Mucosa of descending colon (tissue), 3 donors: ENCODE measurements at regions not wholly inside any gene's neighbourhood (a gene's known extent, or its start where the extent isn't known, plus 50 kb on each side); places are given as distances from the start of the nearest gene placed in this dataset.

ENCODE experiments used
- ATAC-seq: fragments of 200-7000 bp; cut with Tn5 transposase; one replicate; pipeline ENCODE4 v1.9.1; 2020; ENCODE audit warnings: mild to moderate bottlenecking, moderate library complexity
- DNase-seq, 3 donors: peaks; one replicate each; pipeline ENCODE4 v3.0.0-alpha.2; 2020
- H3K36me3 ChIP-seq: fragments of 200-600 bp; one replicate; pipeline ENCODE4 v1.8.0; 2021; ENCODE audit warnings: low read depth, mild to moderate bottlenecking
- H3K4me1 ChIP-seq: fragments of 200-600 bp; one replicate; pipeline ENCODE4 v1.8.0; 2021; ENCODE audit warnings: low read depth, mild to moderate bottlenecking
- H3K4me3 ChIP-seq: fragments of 200-600 bp; one replicate; pipeline ENCODE4 v1.8.0; 2021; ENCODE audit warnings: mild to moderate bottlenecking
- H3K9me3 ChIP-seq: fragments of 200-600 bp; one replicate; pipeline ENCODE4 v1.8.0; 2021; ENCODE audit warnings: mild to moderate bottlenecking
- intact Hi-C, 2 donors: fragments of 100-400 bp; cut with DNase I in 1 of 2; cut with micrococcal nuclease in 1 of 2; formaldehyde crosslinking; loops; one replicate each; pipeline versions ENCODE4 v1.11.0 to v1.11.1; 2022; cut with DNase I, micrococcal nuclease
- TF ChIP-seq, protein P1 (sequence below): fragments of 200-600 bp; IDR thresholded peaks from one replicate; pipeline ENCODE4 v1.8.0; 2022; ENCODE audit warnings: antibody characterized with exemption, mild to moderate bottlenecking
- donor health status: DM: no; HTN: no; CAD: no; lungs with moderate emphysema.
- donor health status: DM: no; HTN: no; CAD: no.
- donor health status: DM: no; HTN: yes; CAD: no.

DNA sequence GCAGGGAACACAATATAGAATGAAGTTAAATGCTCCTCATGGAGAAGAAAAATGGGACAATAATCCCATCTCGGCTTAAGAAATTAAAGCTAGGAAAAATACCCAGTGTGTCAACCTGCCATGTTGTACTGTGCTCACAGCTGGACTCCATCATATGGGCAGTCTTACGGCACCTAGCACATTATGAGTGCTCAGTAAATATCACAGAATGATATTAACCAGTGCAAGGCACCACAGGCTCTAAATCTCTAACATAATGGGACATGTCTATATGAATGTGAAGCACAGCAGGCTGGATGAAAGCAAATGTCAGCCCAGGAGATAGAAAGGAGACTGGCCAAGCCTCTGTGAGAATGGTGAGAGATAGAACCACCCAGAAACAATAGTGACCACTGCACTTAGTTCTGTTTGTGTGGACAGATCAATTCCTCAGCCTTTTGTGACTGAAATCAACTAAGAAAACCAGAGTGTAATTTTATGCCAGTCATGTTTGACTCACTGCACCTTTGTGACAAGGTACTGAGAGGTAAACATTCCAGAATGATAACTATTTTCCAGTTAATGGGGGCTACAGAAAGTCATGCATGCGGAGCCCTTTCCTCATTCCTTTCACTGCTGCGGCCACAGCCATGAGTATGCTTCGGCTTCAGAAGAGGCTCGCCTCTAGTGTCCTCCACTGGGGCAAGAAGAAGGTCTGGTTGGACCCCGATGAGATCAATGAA lies 140.4 kb upstream of the CDH6 start:
- TF ChIP-seq, protein P1, sequence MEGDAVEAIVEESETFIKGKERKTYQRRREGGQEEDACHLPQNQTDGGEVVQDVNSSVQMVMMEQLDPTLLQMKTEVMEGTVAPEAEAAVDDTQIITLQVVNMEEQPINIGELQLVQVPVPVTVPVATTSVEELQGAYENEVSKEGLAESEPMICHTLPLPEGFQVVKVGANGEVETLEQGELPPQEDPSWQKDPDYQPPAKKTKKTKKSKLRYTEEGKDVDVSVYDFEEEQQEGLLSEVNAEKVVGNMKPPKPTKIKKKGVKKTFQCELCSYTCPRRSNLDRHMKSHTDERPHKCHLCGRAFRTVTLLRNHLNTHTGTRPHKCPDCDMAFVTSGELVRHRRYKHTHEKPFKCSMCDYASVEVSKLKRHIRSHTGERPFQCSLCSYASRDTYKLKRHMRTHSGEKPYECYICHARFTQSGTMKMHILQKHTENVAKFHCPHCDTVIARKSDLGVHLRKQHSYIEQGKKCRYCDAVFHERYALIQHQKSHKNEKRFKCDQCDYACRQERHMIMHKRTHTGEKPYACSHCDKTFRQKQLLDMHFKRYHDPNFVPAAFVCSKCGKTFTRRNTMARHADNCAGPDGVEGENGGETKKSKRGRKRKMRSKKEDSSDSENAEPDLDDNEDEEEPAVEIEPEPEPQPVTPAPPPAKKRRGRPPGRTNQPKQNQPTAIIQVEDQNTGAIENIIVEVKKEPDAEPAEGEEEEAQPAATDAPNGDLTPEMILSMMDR: no peak
- peaks cover 12% of the 10 kb centered on the region for H3K4me1 ChIP-seq
- H3K9me3 ChIP-seq: no peaks in the 10 kb centered on the region
- H3K36me3 ChIP-seq: no peaks in the 10 kb centered on the region
- DNase-seq (no peak), ATAC-seq (no peak)
- intact Hi-C loops: no loop called here
- H3K4me3 ChIP-seq: no peak overlapping the region

DNA sequence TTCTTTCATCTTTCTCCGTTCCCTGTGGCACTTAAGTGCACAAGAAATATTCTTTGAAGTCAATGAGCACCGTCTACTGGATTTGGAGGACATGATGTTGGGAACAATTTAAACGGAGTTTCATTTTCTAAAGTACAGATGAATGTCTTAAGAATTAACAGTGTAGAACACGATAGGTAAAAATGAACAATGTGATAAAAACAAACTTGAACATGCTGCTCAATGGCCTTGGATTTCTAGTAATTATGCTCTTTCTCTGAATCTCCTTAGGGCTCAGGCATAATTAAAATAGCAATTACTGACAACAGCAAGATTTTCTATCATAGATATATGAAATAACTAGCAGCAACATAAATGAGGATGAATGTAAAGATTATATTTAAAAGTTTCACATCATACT lies 142.2 kb upstream of the CDH6 start:
- ATAC-seq: no peak
- no peak for DNase-seq
- Histone ChIP-seq H3K9me3 (no peaks in the 10 kb centered on the region), H3K4me3 (no peak overlapping the region), H3K36me3 (no peaks in the 10 kb centered on the region), H3K4me1 (peaks cover 14% of the 10 kb centered on the region)
- intact Hi-C loops: no loop called here
- TF ChIP-seq, protein P1: no peak

DNA sequence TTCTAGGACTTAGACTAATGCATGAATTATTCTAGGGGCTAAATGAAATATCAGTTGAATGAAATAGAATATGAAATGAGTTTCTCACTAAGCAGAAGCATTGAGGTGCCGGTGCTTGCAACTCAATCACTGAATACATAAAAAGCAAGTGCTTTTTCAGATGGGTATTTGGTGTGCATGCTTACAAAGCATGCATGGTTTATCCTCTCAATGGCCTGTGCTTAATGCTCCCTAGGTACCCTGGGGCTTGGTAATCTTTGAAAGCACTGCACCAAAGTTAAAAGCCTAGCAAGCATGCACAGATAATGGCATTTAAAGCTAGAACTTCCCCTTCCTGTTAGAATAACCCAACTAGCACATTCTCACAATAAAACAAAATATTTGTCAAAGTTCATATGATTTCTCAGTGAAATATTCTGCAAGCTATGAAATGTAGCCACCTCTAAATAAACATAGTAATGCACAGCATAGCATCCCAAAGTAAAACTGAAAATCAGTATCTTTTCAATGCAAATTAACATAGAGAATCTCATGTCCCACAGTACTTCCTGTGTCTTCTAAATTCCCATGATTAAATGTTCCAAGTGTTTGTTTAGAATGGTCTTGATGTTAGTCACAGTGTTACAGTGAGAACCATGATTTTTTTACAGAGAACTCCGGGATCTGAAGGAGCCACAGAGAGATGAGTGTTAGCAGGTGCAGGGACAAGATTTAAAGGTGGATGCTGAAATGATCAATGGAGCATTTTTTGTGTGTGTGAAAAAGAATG lies 143.4 kb upstream of the CDH6 start:
- Histone ChIP-seq H3K4me1 (peaks cover 14% of the 10 kb centered on the region), H3K36me3 (no peaks in the 10 kb centered on the region), H3K9me3 (no peaks in the 10 kb centered on the region), H3K4me3 (no peak overlapping the region)
- TF ChIP-seq, protein P1: no peak
- no peak for DNase-seq
- intact Hi-C loops: no loop called here
- no peak for ATAC-seq

GRCh38 chr5:31049461-31049860 lies 144.0 kb upstream of the CDH6 start:
- intact Hi-C loops: no loop called here

DNA sequence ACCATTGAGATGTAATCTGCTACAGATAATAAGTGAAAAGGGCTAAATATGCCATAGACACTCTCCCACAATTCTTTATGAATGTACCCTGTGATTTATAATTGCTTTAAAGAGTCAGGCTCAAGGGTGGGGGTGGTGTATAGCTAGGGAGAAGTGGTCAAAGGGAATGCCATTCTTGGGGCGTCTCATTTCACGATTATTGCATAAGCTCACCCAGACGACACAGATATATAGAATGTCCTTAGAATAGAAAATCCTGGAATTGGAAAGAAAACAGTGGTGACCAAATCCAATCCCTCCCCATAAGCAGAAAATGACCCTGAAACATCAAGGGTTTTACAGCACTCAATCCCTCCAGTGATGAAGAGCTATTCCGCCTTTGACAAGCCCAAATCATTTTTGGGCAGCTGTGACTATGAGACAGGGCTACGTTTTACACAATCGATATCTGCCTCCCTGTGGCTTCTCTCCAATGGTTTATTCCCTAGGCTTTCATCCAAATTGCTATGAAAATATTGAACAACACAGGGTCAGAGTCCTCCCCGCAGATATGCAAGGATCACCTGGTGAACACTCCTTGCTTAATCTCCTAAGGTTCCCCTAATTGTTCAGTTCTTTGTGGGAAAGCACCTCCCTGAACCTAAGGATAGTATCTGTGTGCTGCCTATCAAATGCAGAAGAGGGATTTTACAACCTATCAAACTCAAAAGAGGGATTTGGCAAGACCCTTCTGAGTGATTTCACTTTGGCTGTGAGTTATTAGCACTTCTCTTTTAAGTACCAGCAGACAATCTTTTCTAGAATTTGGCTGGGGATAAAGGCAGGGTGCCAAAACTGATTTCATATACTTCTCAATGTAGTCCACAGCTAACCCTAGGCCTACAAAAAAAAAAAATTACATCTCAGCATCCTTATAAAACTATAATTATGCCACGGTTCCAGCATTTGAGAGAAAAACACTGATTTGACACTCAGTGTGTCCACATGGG lies 144.9 kb upstream of the CDH6 start:
- intact Hi-C loops: no loop called here
- H3K36me3 ChIP-seq: no peaks in the 10 kb centered on the region
- peaks cover 14% of the 10 kb centered on the region for H3K4me1 ChIP-seq
- TF ChIP-seq, protein P1: no peak
- ATAC-seq (peak; percentile 96), DNase-seq (peak in 1 of 3 donors; percentile 57)
- H3K4me3 ChIP-seq: no peak overlapping the region
- H3K9me3 ChIP-seq: no peaks in the 10 kb centered on the region

More at GRCh38 chr5:31049461-31049860, 144.0 kb upstream of the CDH6 start:
- no peaks in the 10 kb centered on the region for H3K36me3 ChIP-seq
- DNase-seq: no peak
- no peak overlapping the region for H3K4me3 ChIP-seq
- no peaks in the 10 kb centered on the region for H3K9me3 ChIP-seq
- H3K4me1 ChIP-seq: peaks cover 14% of the 10 kb centered on the region
- TF ChIP-seq, protein P1: no peak
- no peak for ATAC-seq
